ENCODE measurements at regions not wholly inside any gene's neighbourhood (a gene's known extent, or its start where the extent isn't known, plus 50 kb on each side); places are given as distances from the start of the nearest gene placed in this dataset.

DNA sequence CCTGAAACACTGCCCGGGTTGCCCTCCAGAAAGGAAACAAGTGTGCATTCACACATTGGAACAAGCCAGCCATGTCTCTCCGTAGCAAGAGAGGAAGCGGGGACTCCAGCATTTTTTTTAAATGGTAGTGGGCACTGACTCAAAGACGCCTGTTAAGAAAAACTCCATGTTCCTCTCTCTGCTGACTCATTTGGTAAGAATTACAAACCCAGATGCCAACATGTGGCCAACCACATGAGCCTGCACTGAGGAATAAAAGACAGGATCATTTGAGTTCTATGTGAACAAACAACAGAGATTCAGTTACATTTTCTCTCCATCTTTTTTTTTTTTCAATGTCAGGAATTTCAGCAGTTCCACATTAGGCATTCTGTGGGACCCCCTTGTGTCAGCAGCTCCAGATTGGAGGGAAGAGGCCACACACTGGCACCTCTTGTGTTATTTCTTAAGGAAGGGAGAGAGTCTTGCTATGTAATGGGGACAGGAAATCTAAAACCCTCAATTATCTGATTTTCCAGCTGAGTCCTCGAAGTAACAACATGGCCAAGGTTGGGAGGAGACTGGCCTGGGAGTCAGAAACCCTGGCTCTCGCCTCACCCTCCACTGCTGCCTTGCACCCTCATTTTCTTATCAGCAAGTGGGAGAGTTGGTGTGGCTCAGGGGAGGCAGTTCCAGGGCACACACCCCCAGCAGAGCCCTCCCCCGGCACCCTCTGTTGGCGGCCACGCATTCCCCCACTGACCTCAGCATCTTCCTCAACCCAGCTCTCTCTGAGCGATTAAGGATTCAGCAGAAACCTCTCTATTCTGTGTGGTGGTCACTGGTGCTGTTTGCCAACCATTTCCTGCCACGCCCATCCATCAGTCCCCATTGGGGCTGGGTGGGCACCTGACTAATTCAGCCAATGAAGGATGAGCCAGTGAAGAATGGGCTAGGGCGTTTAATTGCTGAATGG lies 173.0 kb downstream of the FOXL1 start:
- DNase-seq, result no peak

DNA sequence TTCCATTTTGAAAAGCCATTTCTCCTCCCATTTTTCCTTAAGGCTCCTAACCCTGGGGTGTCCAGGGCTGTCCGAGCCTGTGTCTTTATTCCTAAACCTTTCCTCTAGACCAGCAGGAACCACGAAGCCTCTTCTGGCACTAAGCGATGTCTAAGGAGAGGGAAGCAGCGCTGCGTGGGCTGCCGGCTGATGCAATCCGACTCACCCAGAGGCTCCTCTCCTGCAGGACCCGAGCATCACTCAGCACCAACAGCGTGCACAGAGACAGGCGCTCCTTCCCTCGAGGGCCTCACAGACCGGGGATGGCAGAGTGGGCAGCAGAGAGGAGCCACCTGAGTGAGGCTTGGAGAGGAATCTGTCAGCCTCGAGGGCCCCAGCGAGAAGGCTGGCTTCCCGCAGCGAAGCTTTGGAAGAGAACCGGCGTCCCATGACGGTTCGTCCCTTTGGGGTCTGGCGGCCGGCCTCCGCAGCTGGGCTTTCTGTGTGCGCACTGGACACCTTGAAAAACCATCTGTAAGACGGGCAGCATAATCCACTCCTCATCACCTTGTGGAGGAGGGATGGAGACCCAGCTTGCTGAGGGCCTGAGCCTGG lies 174.3 kb downstream of the FOXL1 start:
- DNase-seq, result no peak

DNA sequence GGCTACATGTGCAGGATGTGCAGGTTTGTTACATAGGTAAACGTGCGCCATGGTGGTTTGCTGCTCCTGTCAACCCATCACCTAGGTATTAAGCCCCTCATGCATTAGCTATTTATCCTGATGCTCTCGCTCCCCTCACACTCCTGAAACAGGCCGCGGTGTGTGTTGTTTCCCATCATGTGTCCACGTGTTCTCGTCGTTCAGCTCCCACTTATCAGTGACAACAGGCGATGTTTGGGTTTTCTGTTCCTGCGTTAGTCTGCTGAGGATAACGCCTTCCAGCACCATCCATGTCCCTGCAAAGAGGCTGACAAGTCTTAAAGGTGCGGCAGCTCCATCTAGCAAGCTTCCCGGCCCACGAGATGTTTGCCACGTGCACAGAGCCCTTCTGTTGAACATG lies 175.1 kb downstream of the FOXL1 start:
- no peak for DNase-seq

DNA sequence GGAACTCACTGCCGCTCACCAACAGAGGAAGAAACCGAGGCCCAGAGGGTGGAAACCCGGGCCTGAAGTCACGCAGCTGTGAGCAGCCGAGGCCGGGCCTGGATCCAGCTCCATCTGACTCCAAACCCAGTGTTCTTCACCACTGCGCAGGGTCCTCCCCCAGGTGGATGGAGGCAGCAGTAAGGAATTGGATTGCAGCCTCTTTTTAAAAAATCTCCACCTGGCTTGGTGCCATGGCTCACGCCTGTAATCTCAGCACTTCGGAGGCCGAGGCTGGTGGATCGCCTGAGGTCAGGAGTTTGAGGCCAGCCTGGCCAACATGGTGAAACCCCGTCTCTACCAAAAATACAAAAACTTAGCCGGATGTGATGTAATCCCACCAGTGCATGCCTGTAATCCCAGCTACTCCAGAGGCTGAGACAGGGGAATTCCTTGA lies 177.2 kb downstream of the FOXL1 start:
- DNase-seq, result no peak

DNA sequence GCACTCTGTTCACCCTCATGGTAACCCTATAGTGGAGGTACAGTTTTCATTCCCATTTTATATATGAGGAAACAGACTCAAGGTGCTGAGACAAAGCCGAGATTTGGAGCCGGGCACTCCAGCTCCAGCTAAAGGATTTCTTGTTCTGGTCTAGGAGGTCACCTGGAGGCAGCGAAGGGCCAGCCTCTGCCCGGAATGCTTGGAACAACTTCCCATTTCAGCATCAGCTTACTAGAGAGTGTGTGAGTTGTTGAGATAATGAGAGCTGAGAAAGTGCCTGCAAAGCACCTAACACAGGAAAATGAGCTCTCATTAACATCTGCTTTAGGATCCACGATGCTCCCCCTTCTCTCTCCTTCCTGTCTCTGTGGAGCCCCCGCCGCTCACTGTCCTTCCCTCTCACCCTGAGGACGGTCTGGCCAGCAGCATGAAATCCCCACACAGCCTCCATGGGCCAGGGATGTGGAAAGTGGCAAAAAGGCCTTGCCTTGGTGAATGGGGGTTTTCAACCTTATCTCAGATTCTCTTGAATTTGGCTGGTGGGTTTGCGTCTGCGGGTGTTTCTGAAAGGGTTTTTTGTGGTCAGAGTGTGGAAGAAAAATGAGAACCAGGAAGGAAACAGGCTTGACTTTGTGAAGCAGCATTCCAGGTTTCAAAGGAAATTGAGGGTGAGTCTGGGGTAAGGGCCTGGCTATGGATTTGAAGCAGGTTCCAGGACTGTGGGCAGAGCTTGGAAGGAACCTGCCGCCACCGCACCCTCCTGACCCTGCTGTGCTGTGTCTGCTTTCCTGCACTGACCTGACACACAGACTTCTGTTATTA lies 178.7 kb downstream of the FOXL1 start:
- no peak for DNase-seq

DNA sequence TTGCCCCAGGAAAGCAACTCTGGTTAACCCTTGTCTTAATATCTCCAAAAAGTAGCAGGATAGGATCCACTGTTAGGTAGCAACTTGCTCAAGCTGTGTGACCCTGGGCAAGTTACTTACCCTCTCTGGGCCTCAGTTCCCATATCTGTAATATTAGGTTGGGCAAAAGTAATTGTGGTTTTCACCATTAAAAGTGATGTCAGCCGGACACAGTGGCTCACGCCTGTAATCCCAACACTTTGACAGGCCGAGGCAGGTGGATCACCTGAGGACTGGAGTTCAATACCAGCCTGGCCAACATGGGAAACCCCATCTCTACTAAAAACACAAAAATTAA lies 179.3 kb downstream of the FOXL1 start:
- DNase-seq, result no peak

DNA sequence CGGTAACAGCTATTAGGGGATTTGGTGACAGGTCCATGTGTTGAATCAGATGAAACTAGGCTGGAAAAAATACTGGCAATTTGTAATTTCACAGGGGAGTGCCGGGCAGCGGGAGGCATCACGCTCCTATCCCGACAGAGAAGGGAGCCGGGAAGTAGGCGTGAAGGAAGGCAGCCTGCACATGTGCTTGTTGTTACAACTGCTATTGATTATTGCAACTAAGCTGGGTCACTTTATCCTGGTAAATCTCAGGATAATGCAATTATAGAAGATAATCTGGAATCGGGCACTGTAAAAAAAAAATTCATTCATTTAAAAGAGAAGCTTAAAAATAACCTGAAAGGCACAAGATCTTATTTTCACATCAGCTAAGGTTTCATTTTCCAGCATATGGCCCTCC lies 180.6 kb downstream of the FOXL1 start:
- DNase-seq, result no peak

DNA sequence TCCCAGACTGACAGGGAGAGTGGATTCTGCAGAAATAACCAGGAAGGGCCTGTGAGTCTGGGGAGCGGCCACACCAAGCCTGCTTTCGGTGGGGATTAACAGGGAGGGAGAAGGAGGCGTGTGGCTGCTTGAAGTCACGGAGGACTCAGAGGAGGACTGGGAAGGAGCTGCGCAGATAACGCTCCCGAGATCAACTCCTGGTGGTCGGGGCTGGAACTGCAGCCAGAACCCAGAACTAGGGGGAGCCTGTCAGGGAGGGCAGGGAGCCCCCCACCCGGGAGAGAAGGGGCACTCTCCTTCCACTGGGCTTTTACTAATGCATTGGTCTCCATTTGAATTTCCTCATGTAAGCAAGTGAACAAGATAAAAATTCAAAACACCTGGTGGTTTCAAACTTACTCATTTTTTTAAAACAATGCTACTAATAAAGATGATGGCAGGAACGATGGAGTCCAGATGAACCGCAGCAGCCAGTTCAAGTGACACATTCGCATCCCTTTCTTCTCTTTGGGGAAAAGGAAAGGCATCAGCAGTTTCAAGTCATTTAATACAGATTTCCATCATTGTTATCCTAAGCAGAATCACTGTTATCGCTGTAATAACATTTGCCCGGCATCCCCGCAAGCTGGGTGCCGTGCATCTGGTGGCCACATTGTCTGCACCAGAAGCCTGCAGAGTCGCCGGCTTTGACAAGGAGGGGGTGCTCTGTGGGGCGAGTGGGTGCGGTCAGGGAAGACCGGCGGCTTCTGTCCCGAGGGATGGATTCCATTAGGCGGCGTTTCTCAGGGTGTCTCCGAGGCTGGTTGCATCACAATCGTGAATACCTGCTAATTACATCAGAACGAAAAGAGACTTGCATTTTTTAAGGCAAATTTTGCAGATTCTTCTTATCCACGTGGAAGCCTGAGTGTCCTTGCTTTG lies 183.0 kb downstream of the FOXL1 start:
- no peak for DNase-seq

DNA sequence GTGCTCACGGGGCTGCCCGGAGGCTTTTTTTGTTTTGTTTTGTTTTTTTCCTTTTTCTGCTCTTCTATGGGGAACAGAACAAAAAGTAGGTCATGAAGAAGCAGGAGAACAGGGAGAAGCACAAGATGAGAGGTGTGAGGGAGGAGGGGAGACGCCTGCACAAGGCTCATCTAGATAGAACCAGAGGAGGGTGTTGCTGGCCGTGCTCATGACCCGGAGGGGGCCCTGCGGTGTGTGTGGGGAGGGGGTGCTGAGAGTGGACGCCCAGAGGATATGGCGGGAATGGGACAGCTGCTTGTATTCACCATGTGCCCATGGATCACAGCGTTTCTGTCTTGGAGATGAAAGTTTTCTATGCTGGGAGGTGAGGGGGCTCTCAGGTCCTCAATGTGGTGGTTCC lies 183.7 kb downstream of the FOXL1 start:
- DNase-seq, result no peak

DNA sequence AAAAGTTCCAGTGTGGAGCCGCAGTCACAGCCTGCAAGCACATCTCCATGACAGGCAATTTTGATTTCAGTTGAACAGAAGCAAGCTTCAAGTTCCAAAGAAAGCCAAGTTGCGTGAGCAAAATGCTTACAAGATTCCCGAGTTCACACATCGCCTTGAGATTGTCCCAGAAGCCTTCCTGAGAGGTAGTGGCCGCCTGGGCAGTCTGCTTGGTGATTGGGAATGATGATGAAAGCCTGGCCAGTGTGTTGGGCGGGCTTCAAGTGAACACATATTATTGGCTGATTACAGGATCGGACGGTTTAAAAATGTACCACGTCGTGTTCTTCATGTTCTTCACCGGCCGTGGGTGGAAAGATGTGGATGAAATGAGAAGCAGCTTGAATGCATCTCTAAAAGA lies 185.5 kb downstream of the FOXL1 start:
- DNase-seq, result no peak

DNA sequence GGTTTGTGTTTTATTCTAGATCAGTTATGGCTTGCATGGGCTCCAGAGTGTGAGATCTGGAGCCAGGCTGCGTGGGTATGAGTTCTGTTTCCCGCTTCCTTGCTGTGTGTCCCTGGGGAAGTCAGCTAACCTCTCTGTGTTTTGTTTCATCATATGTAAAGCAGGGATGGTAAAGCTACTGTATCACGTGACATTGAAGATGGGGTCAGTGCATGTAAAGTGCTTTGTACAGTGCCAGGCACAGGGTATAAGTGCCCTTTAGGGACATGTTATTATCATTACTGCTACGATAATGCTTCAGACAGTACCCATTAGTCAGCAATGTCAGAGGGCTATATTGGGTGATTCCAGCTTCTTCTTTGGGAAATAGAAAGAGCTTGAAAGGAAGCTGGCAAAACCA lies 186.2 kb downstream of the FOXL1 start:
- no peak for DNase-seq

DNA sequence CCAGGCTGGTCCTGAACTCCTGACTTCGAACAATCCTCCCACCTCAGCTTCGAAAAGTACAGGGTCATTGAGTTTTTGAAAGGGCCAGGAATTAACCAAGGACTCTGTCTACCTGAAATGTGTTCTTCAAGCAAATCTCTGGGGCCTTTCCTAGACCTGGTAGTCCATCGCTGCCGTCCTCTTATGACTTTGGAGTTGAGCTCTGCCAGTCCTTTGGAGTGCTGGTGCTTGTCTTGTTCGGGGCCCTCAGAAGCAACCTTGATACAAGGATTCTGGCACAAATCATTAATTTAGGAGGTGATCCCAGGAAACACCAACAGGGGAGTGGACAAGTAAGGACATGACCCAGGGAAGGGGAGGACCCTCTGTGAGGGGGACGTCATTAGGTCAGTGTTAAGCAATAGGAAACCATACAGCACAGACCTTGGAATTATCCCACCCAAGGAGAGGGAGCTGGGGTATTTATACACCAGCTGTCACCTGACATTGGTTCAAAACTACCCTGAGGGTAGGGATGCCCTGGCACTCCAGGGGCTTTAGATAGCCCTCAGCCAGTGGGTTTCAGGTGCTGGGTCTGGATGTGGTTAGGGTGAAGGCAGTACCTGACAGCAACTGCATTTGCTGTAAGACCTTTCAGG lies 187.2 kb downstream of the FOXL1 start:
- DNase-seq, result no peak

DNA sequence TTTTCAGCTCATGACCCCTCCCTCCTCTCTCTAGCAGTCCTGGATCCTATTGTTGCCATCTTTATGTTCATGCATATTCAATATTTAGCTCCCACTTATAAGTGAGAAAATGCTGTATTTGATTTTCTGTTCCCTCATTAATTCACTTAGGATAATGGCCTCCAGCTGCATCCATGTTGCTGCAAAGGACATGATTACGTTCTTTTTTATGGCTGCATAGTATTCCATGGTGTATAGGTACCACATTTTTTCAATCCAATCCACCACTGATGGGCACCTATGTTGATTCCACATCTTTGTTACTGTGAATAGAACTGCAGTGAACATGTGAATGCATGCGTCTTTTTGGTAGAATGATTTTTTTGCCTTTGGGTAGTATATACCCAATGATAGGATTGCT lies 188.4 kb downstream of the FOXL1 start:
- DNase-seq, result no peak

DNA sequence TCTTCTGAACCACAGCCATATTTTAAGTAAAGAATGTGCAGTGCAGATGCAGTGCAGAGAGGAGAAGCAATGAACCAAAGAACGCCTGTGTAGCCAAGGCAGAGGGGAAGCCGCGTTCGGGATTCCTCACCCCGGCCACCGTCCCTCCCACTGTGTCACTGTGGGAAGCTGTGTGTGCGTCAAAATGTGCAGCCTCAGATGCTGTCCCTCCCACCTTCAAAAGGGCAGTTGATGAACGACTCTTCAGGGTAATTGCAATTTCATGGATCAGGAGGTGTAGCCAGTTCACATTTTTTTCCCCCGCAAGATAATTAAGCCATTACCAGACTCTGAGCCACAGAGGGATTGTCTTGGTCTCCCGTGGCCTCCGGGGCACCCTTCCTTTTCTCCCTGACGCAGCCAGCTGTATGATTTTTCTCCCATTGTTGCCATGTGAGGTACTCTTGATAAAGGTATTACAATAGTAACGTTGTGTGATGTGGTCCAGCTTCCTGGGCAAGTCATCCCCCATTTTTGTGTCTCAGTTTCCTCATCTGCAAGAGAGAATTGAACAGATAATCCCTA lies 190.0 kb downstream of the FOXL1 start:
- no peak for DNase-seq

DNA sequence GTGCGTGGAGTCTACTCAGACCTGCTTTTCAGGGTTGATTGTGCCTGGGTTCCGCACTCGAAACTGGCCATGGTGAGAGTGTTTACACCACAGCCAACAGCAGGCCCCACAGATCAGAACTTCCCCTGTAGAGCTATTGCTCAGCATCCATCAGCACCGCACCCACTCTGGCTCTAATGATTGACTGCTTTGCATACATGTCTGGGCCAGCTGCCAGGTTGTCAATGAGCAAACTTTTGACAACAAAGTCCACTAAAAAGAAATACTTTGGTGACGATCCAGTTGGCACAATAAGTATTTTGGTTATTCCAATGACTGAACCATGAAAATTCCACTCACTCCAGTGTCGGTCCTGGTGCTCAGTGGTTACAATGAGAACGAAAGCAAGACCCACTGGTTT lies 190.7 kb downstream of the FOXL1 start:
- DNase-seq, result no peak

DNA sequence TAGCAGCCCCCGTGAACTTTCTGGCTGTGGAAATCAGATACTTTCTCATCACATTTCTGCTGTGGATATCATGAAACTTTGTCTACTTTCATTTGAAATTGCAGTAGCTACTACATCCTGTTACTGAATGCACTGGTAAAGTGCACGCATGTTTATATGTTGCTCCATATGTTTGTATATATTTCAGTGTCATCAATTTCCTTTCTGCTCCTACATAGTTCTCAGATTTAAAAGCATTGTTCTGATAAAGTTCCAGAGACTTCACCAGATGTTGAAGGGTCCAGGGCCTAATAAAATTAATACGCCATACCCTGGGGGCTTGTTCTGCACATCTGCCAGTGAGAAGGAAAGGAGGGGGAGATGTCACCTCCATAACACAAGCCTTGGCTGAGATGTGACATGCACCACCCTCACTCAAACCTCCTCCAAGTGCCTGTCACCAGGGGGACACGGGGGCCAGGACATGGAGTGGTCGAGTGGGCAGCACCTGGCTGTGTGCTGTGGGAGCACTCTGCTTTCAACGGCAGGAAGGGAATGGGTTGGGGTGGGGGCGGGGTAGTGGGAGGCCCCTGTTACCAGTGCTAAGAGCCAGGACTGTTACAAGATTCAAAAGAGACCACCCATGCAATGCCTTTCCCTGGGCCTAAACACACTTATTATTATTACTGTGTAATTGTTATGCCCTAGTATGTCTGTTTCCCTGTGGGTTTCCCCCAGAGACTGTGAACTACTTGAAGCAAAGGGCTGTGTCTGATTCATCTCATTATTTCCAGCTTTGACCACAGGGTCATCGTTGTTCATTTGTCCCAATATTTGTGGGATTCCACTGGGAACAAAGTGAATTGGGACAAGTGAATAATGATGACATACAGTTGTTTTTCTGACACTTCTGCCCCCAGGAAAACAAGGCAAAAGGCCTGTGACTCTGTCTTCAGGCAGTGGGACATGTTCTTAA lies 193.4 kb downstream of the FOXL1 start:
- DNase-seq, result no peak

DNA sequence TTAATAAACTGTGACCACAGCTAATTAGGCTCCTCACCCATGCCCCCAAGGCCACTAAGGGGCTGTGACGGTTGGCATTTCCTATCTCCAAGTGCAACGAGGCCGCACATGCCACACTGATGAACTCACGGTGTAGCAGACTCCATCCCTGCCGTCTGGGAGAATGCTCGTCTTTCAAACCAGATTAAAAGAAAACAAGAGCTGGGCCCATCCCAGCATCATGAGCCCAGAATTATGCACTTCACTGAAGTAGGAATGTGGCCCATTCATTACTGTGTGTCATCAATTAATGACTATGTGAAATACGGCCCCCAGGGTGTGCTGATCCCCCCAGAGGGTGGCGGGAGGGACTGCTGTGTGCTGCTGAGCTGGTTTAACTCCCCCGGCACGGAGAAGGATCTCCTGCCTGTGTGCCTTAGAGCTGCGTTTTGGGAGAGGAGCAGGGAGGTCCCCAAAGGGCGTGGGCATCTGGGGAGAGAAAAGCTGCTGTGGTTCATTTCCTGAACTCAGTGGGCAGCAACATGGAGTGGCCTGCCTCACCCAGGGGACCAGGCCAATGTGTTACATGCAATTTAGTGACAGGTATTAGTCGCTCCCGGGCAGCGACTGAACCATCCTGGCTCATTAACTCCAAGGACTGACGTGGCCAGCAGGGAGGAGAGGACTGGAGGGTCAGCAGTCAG lies 194.5 kb downstream of the FOXL1 start:
- no peak for DNase-seq

DNA sequence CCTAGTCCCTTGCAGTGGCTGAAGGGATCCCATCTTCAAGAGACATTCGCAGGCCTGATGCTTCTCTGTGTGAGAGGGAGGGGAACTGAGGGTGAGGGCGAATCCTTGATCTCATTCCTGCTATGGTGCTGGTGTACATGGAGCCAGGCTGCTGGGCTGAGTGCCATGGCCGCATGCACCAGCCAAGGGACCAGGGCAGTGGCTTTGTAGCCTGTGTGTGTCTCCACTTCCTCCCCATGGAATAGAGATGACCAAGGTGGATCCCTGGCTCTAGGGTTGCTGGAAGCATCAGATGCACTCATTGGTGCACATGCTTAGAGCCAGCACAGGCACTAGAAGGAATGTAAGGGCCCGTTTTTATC lies 195.0 kb downstream of the FOXL1 start:
- DNase-seq, result no peak

DNA sequence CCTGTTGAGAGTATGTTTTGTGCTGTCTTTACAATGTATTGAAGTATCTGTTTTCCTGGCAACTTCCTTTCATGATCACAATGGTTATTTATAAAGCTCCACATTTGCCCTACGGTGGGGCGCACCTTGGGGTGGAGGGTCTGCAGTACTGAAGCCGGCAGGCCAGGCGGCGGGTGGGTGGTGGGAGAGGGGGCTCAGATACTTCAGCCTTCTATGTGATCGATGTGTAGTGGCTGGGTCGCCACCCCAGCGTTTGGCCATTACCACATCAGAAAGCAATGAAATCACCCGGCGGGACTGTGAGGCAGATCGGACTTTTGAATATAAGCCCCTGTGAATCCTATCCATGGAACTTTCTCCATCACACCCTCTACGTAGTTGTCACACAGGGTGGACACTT lies 196.6 kb downstream of the FOXL1 start:
- no peak for DNase-seq

DNA sequence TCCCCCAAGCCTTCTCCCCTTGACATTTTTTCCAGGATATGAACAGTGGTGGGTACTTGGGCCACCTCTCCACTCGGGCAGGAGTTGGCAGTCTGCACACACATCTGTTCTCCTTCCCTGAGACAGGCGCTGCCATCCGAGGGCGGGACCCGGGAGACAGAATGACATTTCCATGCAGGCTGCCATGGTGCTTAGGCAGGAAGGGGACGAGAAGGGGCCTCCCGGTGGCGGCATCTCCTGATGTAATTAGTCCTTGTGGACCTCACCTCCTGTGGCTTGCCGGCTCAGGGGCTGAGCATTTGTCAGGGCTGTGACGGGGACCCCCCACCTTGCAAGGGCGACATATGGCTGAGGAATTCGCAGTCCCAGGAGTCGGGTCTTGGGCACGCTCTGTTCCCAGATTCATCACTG lies 197.2 kb downstream of the FOXL1 start:
- no peak for DNase-seq

Measured in NCI-H526 treated with DMSO at 0.1 percent for 48 hours (cell line).